Fibroblast of the aortic adventitia (primary cell): ENCODE measurements at regions not wholly inside any gene's neighbourhood (a gene's known extent, or its start where the extent isn't known, plus 50 kb on each side); places are given as distances from the start of the nearest gene placed in this dataset.

Experiments
- DNase-seq: peaks from one replicate; pipeline ENCODE4 v3.0.0-alpha.2; 2010; ENCODE audit warnings: low read depth
- H3K4me3 ChIP-seq: 2 replicates; pipeline ENCODE4 v1.5.1; 2011; ENCODE audit warnings: low read depth, mild to moderate bottlenecking, control low read depth, low read length, moderate library complexity
- TF ChIP-seq, protein P1 (sequence below): IDR thresholded peaks from 2 replicates; pipeline ENCODE4 v1.5.1; 2011; ENCODE audit warnings: mild to moderate bottlenecking, low read length, control low read depth, inconsistent platforms; ENCODE audit not compliant: insufficient read depth

DNA sequence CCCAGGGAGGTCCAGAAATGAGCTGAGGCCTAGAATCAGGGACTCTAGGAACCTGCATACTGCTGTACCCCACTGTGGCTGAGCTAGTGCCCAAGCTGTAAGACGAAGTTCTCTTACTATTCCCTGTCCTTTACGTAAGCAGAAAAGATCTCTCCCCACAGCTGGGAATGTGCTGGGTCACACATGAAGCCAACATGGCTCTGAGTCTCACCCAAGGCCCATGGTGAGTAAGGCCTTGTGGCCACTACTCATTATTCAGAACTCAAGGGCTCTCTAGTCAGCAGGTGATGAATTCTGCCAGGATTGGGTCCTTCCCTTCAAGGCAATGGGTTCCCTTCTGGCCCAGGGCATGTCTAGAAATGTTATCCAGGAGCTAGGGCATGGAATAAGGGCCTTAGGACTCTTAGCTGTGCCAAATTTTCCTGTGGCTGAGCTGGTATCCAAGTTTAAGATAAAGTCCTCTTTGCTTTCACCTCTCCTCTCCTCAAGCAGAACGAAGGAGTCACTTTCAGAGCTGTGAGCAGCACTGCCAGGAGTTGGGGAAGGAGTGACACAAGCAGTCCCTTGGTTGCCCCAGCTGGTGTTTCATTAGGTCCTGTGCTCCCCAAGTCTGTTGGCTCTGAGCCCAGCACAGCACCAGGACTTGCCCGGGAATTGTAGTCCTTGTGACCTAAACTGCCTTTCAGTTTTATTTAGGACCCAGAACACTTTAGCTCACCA, 707.6 kb downstream of the SLC4A3 start:
- TF ChIP-seq, protein P1, sequence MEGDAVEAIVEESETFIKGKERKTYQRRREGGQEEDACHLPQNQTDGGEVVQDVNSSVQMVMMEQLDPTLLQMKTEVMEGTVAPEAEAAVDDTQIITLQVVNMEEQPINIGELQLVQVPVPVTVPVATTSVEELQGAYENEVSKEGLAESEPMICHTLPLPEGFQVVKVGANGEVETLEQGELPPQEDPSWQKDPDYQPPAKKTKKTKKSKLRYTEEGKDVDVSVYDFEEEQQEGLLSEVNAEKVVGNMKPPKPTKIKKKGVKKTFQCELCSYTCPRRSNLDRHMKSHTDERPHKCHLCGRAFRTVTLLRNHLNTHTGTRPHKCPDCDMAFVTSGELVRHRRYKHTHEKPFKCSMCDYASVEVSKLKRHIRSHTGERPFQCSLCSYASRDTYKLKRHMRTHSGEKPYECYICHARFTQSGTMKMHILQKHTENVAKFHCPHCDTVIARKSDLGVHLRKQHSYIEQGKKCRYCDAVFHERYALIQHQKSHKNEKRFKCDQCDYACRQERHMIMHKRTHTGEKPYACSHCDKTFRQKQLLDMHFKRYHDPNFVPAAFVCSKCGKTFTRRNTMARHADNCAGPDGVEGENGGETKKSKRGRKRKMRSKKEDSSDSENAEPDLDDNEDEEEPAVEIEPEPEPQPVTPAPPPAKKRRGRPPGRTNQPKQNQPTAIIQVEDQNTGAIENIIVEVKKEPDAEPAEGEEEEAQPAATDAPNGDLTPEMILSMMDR = no peak

DNA sequence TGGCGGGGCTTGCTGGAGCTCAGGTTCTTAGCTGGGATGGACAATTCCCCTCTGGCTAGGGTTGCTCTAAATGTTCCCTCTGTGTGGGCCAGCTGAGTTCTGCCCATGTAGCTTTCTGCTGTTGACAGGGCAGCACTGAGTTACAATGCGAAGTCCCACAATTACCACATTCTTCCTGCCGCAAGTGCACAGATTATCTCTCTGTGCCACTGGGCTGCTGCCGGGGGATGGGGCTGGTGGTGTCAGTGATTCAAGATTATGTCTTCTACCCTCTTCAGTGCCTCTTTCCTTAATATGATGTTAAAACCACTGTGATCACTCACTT, 708.1 kb downstream of the SLC4A3 start:
- no peak overlapping the region for H3K4me3 ChIP-seq
- DNase-seq = no peak
- TF ChIP-seq, protein P1 = no peak

More for the DNA sequence above, 707.6 kb downstream of the SLC4A3 start:
- DNase-seq = no peak
- no peak overlapping the region for H3K4me3 ChIP-seq

GRCh38 chr2:220336771-220337170, 709.3 kb downstream of the SLC4A3 start:
- TF ChIP-seq, protein P1 = no peak
- H3K4me3 ChIP-seq = no peak overlapping the region
- peak; percentile 80 for DNase-seq

DNA sequence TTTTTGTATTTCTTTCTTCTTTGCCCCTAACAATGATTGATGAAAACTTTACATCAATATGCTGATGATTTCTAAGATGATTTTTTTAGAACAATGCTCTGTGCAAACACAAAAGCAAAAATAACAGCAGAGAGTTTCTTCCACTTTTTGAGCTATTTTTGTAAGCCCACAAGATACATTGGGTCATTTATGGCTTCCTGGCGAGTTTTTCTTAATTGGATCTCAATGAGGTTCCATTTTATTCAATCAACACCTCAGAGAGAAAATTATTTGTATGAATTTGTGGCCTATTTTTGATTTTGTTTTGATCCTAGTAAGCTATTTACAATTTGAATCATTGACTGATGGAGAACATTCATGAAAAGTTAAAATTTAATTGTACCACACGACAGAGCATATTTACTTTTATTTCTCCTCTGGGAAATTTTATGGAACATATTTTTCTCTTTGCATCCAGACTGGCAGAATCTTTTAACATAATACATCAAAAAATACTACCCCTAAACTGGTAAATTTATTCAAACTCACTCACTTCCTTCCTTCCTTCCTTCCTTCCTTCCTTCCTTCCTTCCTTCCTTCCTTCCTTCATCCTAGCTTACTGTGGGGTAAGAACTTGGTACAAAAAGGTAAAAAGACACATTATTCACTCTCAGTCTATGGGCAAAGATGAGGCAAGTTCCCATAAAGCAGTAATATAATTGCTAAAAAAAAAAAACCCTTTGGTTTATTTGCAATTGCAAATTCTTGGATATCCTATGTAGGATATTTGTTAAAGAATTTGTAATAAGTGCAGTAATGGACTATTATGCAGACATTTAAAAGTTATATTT, 710.4 kb downstream of the SLC4A3 start:
- H3K4me3 ChIP-seq = no peak overlapping the region
- no peak for DNase-seq
- TF ChIP-seq, protein P1 = no peak

DNA sequence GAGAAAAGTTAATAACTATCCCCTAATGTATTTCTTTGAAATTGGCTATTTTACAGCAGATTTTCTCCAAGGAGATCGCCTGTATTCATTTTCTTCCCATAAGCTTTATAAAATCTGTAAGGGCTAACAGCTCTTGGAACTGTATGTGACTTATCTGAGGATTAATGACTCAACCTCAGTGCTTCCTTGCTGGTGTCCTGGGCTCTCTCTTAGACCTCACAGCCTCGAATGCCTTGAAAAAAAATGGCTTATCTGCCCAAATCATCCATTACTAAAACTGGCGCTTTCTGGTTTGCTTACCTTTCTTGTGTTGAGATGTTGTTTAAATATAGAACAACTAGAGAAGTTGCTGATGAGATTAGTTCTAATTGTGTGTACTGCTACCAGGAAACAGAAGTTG, 713.6 kb downstream of the SLC4A3 start:
- H3K4me3 ChIP-seq = no peak overlapping the region
- DNase-seq = peak; percentile 33
- TF ChIP-seq, protein P1 = no peak

DNA sequence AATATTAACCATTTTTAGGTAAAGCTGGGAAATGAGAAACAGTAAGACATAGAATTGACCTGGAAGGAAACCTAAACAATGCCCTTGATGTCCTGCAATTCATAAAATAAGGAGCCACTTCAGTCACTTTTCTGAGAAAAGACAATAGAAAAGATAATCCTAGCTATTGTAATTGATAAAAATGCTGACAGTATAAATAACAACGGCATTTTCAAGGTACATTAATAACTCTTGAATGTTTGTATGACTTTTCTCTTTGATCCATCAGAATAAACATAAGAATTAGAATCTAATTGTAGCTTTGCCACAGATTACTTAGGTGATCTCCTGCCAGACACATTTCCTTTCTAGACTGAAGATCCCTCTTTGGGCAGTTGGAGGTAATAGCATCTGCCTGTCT, 719.5 kb downstream of the SLC4A3 start:
- no peak for DNase-seq
- TF ChIP-seq, protein P1 = no peak
- no peak overlapping the region for H3K4me3 ChIP-seq

DNA sequence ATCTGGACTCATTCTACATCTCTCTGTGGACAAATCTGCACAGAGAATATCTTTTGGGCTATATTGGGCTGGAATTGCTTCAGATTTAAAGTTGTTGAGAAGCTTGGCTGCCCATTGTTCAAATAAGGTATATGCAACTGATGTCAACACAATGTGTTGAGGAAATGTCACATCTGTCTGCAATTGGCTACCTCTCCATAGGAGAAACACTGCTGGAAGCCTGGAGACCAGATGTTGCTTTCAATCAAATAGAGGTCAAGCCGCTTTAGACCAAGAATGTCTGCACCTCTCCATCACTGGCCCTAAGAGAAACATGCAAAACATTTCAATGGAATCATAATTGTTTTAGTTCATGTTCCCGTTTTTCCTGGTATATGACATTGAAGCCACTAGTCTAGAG, 720.2 kb downstream of the SLC4A3 start:
- H3K4me3 ChIP-seq = no peak overlapping the region
- no peak for DNase-seq
- TF ChIP-seq, protein P1 = no peak
